ENCODE measurements at regions not wholly inside any gene's neighbourhood (a gene's known extent, or its start where the extent isn't known, plus 50 kb on each side); places are given as distances from the start of the nearest gene placed in this dataset.
A peak's percentile ranks its signal among the peaks of the same experiment; 100 is the strongest.

DNA sequence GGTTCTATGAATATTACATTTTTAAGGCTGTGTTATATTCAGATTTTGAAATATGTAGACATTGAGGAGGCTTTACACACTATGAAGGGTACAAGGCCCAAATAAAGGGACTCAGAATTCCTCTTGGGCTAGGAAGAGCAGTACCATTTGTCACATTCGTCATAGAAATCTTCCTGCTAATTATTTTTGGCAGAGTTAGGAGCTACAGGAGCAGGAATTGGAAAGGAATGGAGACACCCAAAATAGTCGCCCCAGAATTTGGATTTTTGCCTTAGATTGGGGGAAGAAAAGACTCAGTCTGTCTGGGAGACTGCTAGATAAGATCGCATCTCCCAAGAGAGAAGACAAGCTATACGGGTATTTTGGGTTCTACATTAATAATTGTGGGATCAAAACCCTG lies 176.4 kb upstream of the DACH1 start:
- Histone ChIP-seq H3K4me3 (ENCODE audit: low read length) (no peak overlapping the region), H3K9me3 (ENCODE audit: low read depth, low read length) (no peaks in the 10 kb centered on the region), H3K4me1 (ENCODE audit: insufficient read depth, low read length) (no peaks in the 10 kb centered on the region), H3K27me3 (ENCODE audit: insufficient read depth, low read length) (no peaks in the 10 kb centered on the region)

DNA sequence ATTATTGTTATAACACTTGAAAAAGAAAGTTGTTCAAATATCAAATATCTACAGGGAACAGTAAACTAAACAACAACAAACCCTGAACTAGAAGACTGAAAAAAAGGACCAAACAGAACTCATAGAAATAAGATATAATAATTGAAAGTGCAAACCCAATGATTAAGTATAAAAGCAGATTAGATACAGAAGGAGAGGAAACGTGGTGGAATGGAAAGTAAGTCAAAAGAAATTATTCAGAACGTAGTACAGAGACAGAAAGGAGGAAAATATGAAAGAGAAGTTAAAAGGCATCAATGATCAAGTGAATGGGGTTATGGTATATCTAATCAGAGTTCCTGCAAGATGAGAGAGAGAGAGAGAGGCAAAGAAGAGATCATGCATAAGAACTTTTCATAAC lies 174.2 kb upstream of the DACH1 start:
- Histone ChIP-seq H3K4me1 (ENCODE audit: insufficient read depth, low read length) (no peaks in the 10 kb centered on the region), H3K4me3 (ENCODE audit: low read length) (no peak overlapping the region), H3K27me3 (ENCODE audit: insufficient read depth, low read length) (no peaks in the 10 kb centered on the region), H3K9me3 (ENCODE audit: low read depth, low read length) (no peaks in the 10 kb centered on the region)

DNA sequence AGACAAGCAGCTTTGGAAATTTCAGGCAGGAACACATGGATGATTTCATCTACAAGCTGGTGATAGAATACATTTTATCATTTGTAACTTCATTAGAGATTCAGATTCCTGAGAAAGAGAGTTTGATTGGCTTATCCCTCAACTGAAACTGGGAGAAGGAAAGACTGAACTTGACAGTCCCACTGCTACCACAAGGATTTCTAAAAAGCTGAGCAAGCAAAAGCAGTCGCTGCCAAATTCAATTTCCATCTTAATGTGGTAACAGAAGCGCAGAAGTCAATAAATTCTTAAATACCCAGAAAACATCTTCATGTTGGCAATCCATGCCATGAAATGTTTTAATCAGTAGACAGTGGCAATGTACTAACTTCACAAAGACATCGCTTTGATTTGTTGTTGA lies 172.1 kb upstream of the DACH1 start:
- Histone ChIP-seq H3K27me3 (ENCODE audit: insufficient read depth, low read length) (no peaks in the 10 kb centered on the region), H3K4me3 (ENCODE audit: low read length) (no peak overlapping the region), H3K9me3 (ENCODE audit: low read depth, low read length) (no peaks in the 10 kb centered on the region), H3K4me1 (ENCODE audit: insufficient read depth, low read length) (no peaks in the 10 kb centered on the region)

DNA sequence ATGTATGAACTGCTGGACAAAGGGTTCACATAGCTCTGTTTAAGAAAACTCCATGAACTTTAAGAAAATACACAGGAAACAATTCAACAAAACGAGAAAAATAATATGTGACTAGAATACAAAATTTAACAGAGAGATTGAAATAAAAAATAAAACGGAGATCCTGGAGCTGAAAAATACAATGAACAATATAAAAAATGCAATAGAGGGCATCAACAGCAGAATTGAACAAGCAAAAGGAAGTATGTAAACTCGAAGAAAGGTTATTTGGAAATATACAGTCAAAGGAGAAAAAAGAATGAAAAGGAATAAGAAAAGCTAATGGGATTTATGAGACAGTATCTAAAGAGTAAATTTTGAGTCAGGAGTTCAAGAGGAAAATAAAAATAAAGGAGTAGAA lies 163.0 kb upstream of the DACH1 start:
- Histone ChIP-seq H3K4me1 (ENCODE audit: insufficient read depth, low read length) (no peaks in the 10 kb centered on the region), H3K4me3 (ENCODE audit: low read length) (no peak overlapping the region), H3K9me3 (ENCODE audit: low read depth, low read length) (no peaks in the 10 kb centered on the region), H3K27me3 (ENCODE audit: insufficient read depth, low read length) (no peaks in the 10 kb centered on the region)

DNA sequence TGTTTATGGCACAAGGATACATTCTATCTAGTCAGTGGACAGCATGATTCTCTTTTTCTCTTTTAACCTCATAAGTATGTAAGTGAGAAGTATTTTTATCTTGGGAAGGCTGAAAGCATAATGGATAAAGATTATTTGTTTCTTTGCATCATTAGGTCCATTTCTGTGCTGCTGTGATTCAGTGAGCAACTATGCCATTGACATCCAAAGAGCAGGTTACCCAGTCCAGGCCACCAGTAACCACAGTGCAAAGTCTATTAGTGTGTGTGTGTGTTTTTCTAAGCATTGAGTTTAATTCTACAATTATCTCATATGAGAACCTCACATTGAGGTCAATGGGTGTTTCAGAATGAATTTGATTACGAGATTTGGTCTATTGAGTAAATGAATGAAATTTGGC lies 158.8 kb upstream of the DACH1 start:
- Histone ChIP-seq H3K9me3 (ENCODE audit: low read depth, low read length) (no peaks in the 10 kb centered on the region), H3K4me1 (ENCODE audit: insufficient read depth, low read length) (no peaks in the 10 kb centered on the region), H3K27me3 (ENCODE audit: insufficient read depth, low read length) (no peaks in the 10 kb centered on the region), H3K4me3 (ENCODE audit: low read length) (no peak overlapping the region)

DNA sequence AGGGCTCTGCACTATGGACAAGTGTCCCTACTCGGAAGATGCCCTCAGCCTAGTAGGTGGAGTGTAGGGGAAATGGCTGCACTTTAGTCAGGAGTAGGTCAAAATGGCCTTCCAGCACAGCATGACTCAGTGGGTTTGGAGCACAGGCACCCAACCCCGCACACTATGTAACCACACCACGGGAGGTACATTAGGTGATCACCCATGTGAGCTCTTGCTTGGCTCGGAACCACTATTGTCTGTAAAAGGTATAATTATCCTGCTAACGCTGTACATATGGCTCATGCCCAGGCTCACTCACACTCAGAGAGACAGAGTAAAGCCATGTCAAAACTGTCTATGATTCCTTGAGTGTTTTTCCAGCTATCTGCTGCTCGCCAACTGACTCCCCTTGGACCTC lies 156.9 kb upstream of the DACH1 start:
- H3K27me3 ChIP-seq (ENCODE audit: insufficient read depth, low read length): no peaks in the 10 kb centered on the region
- no peak overlapping the region for H3K4me3 ChIP-seq (ENCODE audit: low read length)
- H3K9me3 ChIP-seq (ENCODE audit: low read depth, low read length): no peaks in the 10 kb centered on the region
- H3K4me1 ChIP-seq (ENCODE audit: insufficient read depth, low read length): no peaks in the 10 kb centered on the region

DNA sequence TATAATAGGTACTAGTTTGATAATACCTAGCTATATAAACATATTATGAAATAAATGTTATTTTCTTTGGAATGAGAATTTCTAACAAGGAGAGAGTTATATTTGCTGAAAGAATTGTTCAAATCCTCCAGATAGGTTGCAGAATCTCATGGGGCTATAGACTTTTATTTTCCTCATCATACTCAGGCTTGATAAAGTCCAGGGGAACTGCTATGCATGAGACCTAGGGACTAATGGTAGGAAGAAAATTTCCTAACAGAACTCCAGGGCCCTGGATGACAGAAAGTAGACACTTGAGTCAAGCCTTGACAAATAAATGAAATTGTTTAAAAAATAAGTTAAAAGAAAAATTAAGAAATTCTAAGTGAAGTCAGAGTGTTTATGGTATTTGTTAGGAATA lies 138.5 kb upstream of the DACH1 start:
- Histone ChIP-seq H3K9me3 (ENCODE audit: low read depth, low read length) (no peaks in the 10 kb centered on the region), H3K27me3 (ENCODE audit: insufficient read depth, low read length) (no peaks in the 10 kb centered on the region), H3K4me3 (ENCODE audit: low read length) (no peak overlapping the region), H3K4me1 (ENCODE audit: insufficient read depth, low read length) (no peaks in the 10 kb centered on the region)

DNA sequence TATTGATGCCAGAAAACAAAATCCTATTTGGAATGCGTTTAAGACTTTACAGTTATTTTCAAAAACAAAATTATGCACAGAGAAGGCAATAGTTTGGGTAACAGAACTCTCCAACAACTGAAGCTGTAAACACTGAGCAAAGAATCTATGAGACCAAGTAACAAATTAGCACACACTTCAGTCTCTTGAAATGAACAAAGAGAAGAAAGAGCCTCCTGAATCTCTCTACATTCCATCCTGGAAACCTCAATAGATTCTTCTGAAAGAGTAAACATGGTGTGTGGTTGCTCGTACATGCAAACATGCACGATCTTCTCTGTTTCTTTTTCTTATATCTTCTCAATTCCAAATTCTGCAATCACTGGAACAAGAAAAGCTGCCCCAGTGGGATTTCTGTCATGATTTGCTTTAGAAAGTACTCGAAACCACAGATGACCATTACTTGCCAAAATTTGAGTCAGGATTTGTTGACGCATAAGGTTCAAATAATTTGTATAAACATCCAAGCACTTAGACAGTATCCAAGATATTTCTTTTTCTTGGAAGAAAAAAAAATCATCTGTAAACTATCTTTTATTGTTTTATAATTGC lies 137.9 kb upstream of the DACH1 start:
- Histone ChIP-seq H3K9me3 (ENCODE audit: low read depth, low read length) (no peaks in the 10 kb centered on the region), H3K27me3 (ENCODE audit: insufficient read depth, low read length) (no peaks in the 10 kb centered on the region), H3K4me1 (ENCODE audit: insufficient read depth, low read length) (no peaks in the 10 kb centered on the region), H3K4me3 (ENCODE audit: low read length) (no peak overlapping the region)

DNA sequence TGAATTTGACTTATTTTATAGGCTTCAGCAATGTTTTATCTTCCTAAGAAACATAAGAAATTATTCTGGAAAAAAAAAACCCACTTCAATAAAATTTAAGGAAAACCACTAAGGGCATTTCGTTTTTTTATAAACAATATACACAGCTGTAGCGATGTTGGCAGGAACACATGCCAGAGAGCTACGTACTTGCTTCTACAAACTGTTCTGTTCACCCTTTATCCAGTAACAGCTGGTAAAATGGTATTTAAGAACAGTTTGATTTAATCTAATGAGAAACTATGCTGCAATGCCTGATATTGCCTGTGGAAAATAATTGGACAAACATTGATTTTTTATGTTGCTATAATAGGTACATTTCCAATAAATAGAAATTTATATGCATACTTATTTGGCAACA lies 137.2 kb upstream of the DACH1 start:
- H3K9me3 ChIP-seq (ENCODE audit: low read depth, low read length): peaks cover 2% of the 10 kb centered on the region
- H3K4me1 ChIP-seq (ENCODE audit: insufficient read depth, low read length): no peaks in the 10 kb centered on the region
- H3K4me3 ChIP-seq (ENCODE audit: low read length): no peak overlapping the region
- H3K27me3 ChIP-seq (ENCODE audit: insufficient read depth, low read length): no peaks in the 10 kb centered on the region

DNA sequence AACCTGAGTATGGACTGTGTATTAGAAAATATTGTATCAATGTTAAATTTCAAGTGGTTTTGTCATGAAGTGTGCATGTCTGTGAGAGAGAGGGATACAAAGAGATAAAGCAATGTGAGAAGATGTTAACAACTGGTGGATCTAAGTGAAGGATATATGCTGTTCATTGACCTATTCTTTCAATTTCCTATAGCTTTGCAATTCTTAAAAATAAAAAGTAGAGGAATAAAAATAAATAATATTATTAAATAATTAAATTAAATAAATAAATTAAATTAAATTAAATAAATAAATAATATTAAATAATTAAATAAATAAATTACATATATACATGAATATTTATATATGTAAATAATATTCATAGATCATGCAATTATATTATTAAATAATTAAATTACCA lies 131.2 kb upstream of the DACH1 start:
- Histone ChIP-seq H3K4me1 (ENCODE audit: insufficient read depth, low read length) (no peaks in the 10 kb centered on the region), H3K27me3 (ENCODE audit: insufficient read depth, low read length) (no peaks in the 10 kb centered on the region), H3K9me3 (ENCODE audit: low read depth, low read length) (peaks cover 8% of the 10 kb centered on the region), H3K4me3 (ENCODE audit: low read length) (no peak overlapping the region)

DNA sequence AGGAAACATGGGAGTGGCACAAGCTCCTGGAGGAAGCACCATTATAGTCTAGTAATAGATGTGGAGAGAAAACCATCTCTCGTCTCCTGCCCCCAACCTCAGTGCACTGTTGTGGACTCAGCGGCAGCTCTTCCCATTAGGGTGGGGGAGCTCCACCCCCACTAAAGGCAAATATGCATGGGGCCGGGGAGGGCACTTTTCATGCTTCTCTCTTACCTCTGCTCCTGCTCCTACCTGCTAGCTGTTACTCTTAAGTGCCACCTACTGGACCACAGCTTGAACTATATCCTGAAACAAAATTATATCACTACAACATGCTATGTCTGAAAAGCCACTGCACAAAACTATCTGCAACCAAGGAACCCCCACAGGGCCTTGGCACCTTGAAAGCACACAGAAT lies 112.6 kb upstream of the DACH1 start:
- Histone ChIP-seq H3K27me3 (ENCODE audit: insufficient read depth, low read length) (no peaks in the 10 kb centered on the region), H3K4me1 (ENCODE audit: insufficient read depth, low read length) (no peaks in the 10 kb centered on the region), H3K9me3 (ENCODE audit: low read depth, low read length) (no peaks in the 10 kb centered on the region), H3K4me3 (ENCODE audit: low read length) (no peak overlapping the region)

DNA sequence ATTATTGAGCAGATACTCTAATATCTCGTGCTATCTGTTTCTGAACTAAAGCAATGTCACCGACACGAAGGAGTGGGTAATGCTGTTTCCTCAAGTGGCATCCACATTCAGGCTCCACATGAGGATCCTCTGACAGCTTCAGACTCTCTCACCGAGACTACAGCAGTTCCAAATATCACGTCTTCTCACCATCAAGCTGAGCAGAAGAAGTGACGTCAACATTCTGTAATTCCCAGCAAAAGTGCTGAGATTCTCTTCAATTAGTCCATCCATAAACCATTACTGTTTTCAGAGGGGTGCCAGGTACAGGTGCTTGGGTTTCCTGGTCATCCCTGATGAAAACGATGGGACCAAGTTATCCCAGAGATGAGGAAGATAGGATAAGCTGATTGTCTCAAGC lies 110.0 kb upstream of the DACH1 start:
- Histone ChIP-seq H3K27me3 (ENCODE audit: insufficient read depth, low read length) (no peaks in the 10 kb centered on the region), H3K4me1 (ENCODE audit: insufficient read depth, low read length) (no peaks in the 10 kb centered on the region), H3K9me3 (ENCODE audit: low read depth, low read length) (no peaks in the 10 kb centered on the region), H3K4me3 (ENCODE audit: low read length) (no peak overlapping the region)

DNA sequence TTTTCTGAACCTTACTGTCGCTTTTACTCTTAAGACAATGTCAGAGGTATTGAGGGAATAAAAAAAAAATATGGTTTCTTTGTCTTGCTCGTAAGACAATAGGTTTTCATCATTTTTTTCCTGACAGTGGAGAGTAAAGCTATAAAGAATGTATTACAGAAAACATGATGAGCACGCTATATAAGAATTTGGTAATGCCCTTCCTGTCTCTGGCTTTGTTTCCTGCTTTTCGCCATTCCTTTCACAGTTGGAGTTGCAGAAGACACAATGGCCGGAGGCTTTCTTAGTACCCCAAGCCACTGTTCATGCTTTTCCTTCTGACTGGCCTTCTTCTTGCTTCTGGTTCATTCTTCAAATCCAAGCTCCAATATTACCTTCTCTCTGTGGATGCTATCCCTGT lies 101.0 kb upstream of the DACH1 start:
- Histone ChIP-seq H3K4me3 (ENCODE audit: low read length) (no peak overlapping the region), H3K9me3 (ENCODE audit: low read depth, low read length) (no peaks in the 10 kb centered on the region), H3K4me1 (ENCODE audit: insufficient read depth, low read length) (no peaks in the 10 kb centered on the region), H3K27me3 (ENCODE audit: insufficient read depth, low read length) (no peaks in the 10 kb centered on the region)

DNA sequence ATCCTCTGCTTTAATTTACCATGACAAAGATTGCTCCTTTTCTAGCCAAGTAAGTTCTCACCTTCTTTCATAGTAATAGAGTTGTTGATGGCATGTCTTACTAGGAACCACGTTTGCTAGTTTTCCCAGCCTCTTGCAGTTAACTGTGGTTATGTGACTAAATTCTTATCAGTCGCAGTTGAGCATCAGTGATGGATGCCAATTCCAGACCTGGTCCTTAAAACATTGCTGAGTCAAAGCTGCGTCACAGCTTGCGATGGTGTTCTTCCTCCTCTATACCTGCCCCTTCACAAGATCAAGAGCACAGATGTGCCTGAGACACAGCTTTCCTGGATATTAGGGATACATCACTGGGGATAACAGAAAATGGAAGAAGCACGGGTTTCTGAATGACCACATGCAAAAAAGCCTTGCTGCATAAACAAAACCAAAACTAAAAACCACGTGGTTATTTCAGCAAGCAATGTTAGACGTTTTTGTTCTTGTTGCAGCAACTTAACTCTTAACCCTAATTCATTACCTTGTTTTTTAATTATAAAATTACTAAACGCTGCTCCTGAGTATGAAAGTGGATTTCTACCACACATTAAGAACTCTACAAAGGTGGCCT lies 97.6 kb upstream of the DACH1 start:
- no peaks in the 10 kb centered on the region for H3K27me3 ChIP-seq (ENCODE audit: insufficient read depth, low read length)
- no peaks in the 10 kb centered on the region for H3K4me1 ChIP-seq (ENCODE audit: insufficient read depth, low read length)
- peak overlapping the region; percentile 11 for H3K4me3 ChIP-seq (ENCODE audit: low read length)
- no peaks in the 10 kb centered on the region for H3K9me3 ChIP-seq (ENCODE audit: low read depth, low read length)

DNA sequence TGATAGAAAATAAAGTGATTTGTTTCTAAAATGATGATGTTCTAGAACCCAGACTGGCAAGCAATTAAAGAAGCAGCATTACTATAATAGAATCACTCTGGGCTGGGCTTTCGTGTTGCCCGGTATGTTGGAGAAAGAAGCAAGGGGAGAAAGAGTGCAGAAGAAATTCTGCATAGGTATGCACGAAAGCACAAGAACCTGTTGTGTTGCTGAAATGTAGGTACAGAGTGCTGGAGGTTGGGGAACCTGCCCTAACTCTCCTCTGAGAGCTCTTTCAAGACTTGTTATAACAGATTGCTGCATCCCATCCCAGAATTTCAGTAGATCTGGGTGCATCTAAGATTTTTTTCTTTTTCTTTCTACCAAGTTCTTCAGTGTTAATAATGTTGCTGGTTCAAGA lies 95.7 kb upstream of the DACH1 start:
- Histone ChIP-seq H3K27me3 (ENCODE audit: insufficient read depth, low read length) (no peaks in the 10 kb centered on the region), H3K9me3 (ENCODE audit: low read depth, low read length) (no peaks in the 10 kb centered on the region), H3K4me1 (ENCODE audit: insufficient read depth, low read length) (no peaks in the 10 kb centered on the region), H3K4me3 (ENCODE audit: low read length) (no peak overlapping the region)

DNA sequence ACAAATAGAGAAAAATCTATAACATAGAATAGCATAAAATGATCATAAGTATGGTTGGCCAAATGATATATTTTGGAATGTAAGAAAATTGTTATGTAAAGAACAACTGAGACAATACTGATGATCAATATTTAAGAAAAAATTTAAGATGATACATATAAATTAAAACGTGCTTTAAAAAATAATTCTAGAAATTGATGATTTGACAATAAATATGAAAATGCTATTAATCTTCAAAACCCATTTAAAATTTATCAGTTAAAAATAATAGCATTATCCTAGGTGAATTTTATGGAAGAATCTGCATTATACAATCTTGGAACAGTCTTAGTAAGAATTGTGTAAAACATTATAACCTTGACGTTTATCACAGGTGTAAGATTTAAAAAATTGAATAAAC lies 95.1 kb upstream of the DACH1 start:
- Histone ChIP-seq H3K9me3 (ENCODE audit: low read depth, low read length) (no peaks in the 10 kb centered on the region), H3K4me3 (ENCODE audit: low read length) (no peak overlapping the region), H3K27me3 (ENCODE audit: insufficient read depth, low read length) (no peaks in the 10 kb centered on the region), H3K4me1 (ENCODE audit: insufficient read depth, low read length) (no peaks in the 10 kb centered on the region)
